ENCODE measurements at regions not wholly inside any gene's neighbourhood (a gene's known extent, or its start where the extent isn't known, plus 50 kb on each side); places are given as distances from the start of the nearest gene placed in this dataset.
A peak's percentile ranks its signal among the peaks of the same experiment; 100 is the strongest.

DNA sequence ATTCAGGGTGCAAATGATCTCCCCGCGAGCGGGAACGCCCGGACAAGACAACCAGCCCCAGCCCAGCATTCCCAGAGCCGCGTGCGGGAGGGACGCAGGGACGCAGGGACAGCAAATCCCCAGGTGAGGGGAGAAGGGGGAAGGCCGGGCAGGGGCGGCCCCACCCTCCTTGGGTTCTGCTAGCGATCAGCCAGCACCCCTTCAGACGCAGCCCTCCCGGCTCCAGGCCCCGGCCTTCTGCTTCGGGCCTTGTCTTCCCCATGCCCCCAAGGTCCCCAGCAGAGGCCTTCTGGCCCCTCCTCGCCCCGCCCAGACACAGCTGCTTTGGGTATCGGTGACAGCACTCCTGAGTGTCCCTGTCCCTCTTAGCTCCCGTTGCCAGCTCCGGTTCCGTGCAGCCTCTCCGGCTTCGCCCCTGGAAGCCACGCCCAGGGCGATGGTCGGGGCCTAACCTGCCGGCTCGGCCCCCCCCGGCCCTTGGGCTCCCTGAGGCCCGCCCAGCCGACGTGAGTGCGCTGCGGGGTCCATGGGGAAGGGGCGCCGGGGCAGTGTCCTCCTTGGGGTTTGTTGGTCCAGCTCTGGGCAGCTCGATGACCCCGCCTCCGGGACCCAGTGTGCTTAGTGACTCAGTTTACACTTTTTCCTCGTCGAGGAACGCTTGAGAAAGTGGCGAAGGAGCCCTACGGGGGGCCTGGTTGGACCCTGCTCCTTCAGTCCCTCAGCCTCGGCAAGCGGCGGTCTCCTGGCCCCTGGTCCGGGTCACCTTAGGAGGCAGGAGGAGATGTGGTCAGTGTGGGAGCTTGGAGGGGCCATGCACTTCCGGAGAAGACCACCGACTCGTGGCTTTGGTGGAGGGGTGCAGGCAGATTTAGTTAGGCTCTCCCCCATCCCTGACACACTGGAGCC, 50.5 kb upstream of the AMZ2 start:
- H3K79me2 ChIP-seq (ENCODE audit: insufficient read depth, low read length) = no peaks in the 10 kb centered on the region
- H3K23ac ChIP-seq (ENCODE audit: insufficient read length, low read depth, low read length) = no peak overlapping the region
- Mint-ChIP-seq H3K9me3 (peaks cover 2 to 3% of the 10 kb centered on the region in 2 experiments; a peak in 2 of 5 replicates), H3K27ac (no peak overlapping the region), H3K27me3 (ENCODE audit: low read depth) (peaks cover 95% of the 10 kb centered on the region), H3K36me3 (ENCODE audit: insufficient read depth in 1 of 3, low read depth in 3 of 3) (no peaks in the 10 kb centered on the region; a peak in 1 of 7 replicates), H3K4me3 (peak overlapping the region; percentile 54 to 77), H3K4me1 (peaks cover 17 to 28% of the 10 kb centered on the region in 2 experiments)
- H3K27me3 ChIP-seq (ENCODE audit: insufficient read depth, low read length) = peaks cover 51% of the 10 kb centered on the region
- no peak overlapping the region for H2AFZ ChIP-seq (ENCODE audit: low read length)
- H3K18ac ChIP-seq (ENCODE audit: insufficient read length, low read depth, low read length) = no peak overlapping the region
- no peak overlapping the region for H2BK12ac ChIP-seq (ENCODE audit: insufficient read length, low read depth, low read length)
- no peak overlapping the region for H2BK120ac ChIP-seq (ENCODE audit: low read depth, low read length, poor library complexity, severe bottlenecking)
- H2BK5ac ChIP-seq (ENCODE audit: insufficient read length, low read length) = no peak overlapping the region
- no peak overlapping the region for H3K4ac ChIP-seq (ENCODE audit: low read depth, low read length)
- no peaks in the 10 kb centered on the region for H3K79me1 ChIP-seq (ENCODE audit: insufficient read depth, low read depth, low read length, poor library complexity, severe bottlenecking)
- H2BK20ac ChIP-seq (ENCODE audit: low read depth, low read length, poor library complexity, severe bottlenecking) = no peak overlapping the region
- H4K8ac ChIP-seq (replicated peaks; ENCODE audit: insufficient read length, low read depth, low read length) = no peak overlapping the region
- H4K5ac ChIP-seq (ENCODE audit: insufficient read length, low read depth, low read length) = no peak overlapping the region
- no peak overlapping the region for H3K9ac ChIP-seq (ENCODE audit: extremely low read depth, insufficient read length, low read length)
- no peak overlapping the region for H3K56ac ChIP-seq (ENCODE audit: insufficient read length, low read depth, low read length)
- H3K23me2 ChIP-seq (ENCODE audit: insufficient read length, low read depth, low read length, poor library complexity, severe bottlenecking) = peaks cover 25% of the 10 kb centered on the region
- no peak overlapping the region for H3T11ph ChIP-seq (ENCODE audit: low read length)
- WGBS (ENCODE audit: extremely low coverage, insufficient read length, low lambda C conversion rate) = no CpG with 5 or more reads among the region's 53 CpGs
- no peak overlapping the region for H3K27ac ChIP-seq (ENCODE audit: insufficient read length, low read depth, low read length)
- peak overlapping the region; percentile 81 for H3K4me2 ChIP-seq (ENCODE audit: insufficient read depth, insufficient read length, low read length)
- peaks cover 2% of the 10 kb centered on the region for H4K20me1 ChIP-seq (ENCODE audit: control insufficient read depth, insufficient read depth, insufficient read length)
- TF ChIP-seq, protein P1, sequence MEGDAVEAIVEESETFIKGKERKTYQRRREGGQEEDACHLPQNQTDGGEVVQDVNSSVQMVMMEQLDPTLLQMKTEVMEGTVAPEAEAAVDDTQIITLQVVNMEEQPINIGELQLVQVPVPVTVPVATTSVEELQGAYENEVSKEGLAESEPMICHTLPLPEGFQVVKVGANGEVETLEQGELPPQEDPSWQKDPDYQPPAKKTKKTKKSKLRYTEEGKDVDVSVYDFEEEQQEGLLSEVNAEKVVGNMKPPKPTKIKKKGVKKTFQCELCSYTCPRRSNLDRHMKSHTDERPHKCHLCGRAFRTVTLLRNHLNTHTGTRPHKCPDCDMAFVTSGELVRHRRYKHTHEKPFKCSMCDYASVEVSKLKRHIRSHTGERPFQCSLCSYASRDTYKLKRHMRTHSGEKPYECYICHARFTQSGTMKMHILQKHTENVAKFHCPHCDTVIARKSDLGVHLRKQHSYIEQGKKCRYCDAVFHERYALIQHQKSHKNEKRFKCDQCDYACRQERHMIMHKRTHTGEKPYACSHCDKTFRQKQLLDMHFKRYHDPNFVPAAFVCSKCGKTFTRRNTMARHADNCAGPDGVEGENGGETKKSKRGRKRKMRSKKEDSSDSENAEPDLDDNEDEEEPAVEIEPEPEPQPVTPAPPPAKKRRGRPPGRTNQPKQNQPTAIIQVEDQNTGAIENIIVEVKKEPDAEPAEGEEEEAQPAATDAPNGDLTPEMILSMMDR (conservative IDR thresholded peaks at IDR 0.05) = no peak
- no peak overlapping the region for H4K91ac ChIP-seq (ENCODE audit: insufficient read length, low read depth, low read length)
- DNase-seq = peak; percentile 73
- no peaks in the 10 kb centered on the region for H3K4me1 ChIP-seq (ENCODE audit: insufficient read depth, low read length)
- no peak overlapping the region for H2AK5ac ChIP-seq (ENCODE audit: insufficient read length, low read length)
- H3K9me3 ChIP-seq (ENCODE audit: control insufficient read depth, low read depth, low read length) = no peaks in the 10 kb centered on the region
- H3K14ac ChIP-seq (ENCODE audit: insufficient read depth, low read length) = no peak overlapping the region
- no peak overlapping the region for H2BK15ac ChIP-seq (ENCODE audit: low read depth, low read length)

Data from H9 (cell line).